ENCODE measurements at regions not wholly inside any gene's neighbourhood (a gene's known extent, or its start where the extent isn't known, plus 50 kb on each side); places are given as distances from the start of the nearest gene placed in this dataset.

GRCh38 chr21:35211782-35212181 lies 162.7 kb upstream of the RUNX1 start:
- no peak overlapping the region for H3K4me3 ChIP-seq (ENCODE audit: low read length)
- no peak for TF ChIP-seq ZNF274 (IDR thresholded peaks at IDR 0.05; ENCODE audit: low read depth, low read length)

- no peak overlapping the region for H3K4me3 ChIP-seq (ENCODE audit: low read length)
- no peak for TF ChIP-seq ZNF274 (IDR thresholded peaks at IDR 0.05; ENCODE audit: low read depth, low read length)
Measured at GRCh38 chr21:35210093-35210492, 161.0 kb upstream of the RUNX1 start.

GRCh38 chr21:35208810-35209517 lies 159.9 kb upstream of the RUNX1 start:
- H3K4me3 ChIP-seq (ENCODE audit: low read length) = no peak overlapping the region
- TF ChIP-seq ZNF274 (IDR thresholded peaks at IDR 0.05; ENCODE audit: low read depth, low read length) = no peak

- H3K4me3 ChIP-seq (ENCODE audit: low read length) = no peak overlapping the region
- TF ChIP-seq ZNF274 (IDR thresholded peaks at IDR 0.05; ENCODE audit: low read depth, low read length) = no peak
Measured at GRCh38 chr21:35208104-35208503, 159.0 kb upstream of the RUNX1 start.

GRCh38 chr21:35207322-35207721 lies 158.2 kb upstream of the RUNX1 start:
- TF ChIP-seq ZNF274 (IDR thresholded peaks at IDR 0.05; ENCODE audit: low read depth, low read length) = no peak
- no peak overlapping the region for H3K4me3 ChIP-seq (ENCODE audit: low read length)

- TF ChIP-seq ZNF274 (IDR thresholded peaks at IDR 0.05; ENCODE audit: low read depth, low read length) = no peak
- H3K4me3 ChIP-seq (ENCODE audit: low read length) = no peak overlapping the region; the same call in 1 of the 2 replicates
Measured at GRCh38 chr21:35206141-35207125, 157.3 kb upstream of the RUNX1 start.

- TF ChIP-seq ZNF274 (IDR thresholded peaks at IDR 0.05; ENCODE audit: low read depth, low read length) = no peak
- peak overlapping the region; percentile 4; the same call in 1 of the 2 replicates for H3K4me3 ChIP-seq (ENCODE audit: low read length)
Measured at GRCh38 chr21:35204850-35205541, 155.9 kb upstream of the RUNX1 start.

- TF ChIP-seq ZNF274 (IDR thresholded peaks at IDR 0.05; ENCODE audit: low read depth, low read length) = no peak
- no peak overlapping the region for H3K4me3 ChIP-seq (ENCODE audit: low read length)
Measured at GRCh38 chr21:35204125-35204524, 155.0 kb upstream of the RUNX1 start.

GRCh38 chr21:35203093-35203977 lies 154.2 kb upstream of the RUNX1 start:
- no peak for TF ChIP-seq ZNF274 (IDR thresholded peaks at IDR 0.05; ENCODE audit: low read depth, low read length)
- H3K4me3 ChIP-seq (ENCODE audit: low read length) = no peak overlapping the region

- H3K4me3 ChIP-seq (ENCODE audit: low read length) = no peak overlapping the region
- no peak for TF ChIP-seq ZNF274 (IDR thresholded peaks at IDR 0.05; ENCODE audit: low read depth, low read length)
Measured at GRCh38 chr21:35202431-35202830, 153.3 kb upstream of the RUNX1 start.

GRCh38 chr21:35201799-35202198 lies 152.7 kb upstream of the RUNX1 start:
- no peak overlapping the region for H3K4me3 ChIP-seq (ENCODE audit: low read length)
- no peak for TF ChIP-seq ZNF274 (IDR thresholded peaks at IDR 0.05; ENCODE audit: low read depth, low read length)

GRCh38 chr21:35201288-35201687 lies 152.2 kb upstream of the RUNX1 start:
- no peak for TF ChIP-seq ZNF274 (IDR thresholded peaks at IDR 0.05; ENCODE audit: low read depth, low read length)
- H3K4me3 ChIP-seq (ENCODE audit: low read length) = no peak overlapping the region

GRCh38 chr21:35199733-35200015 lies 150.6 kb upstream of the RUNX1 start:
- no peak for TF ChIP-seq ZNF274 (IDR thresholded peaks at IDR 0.05; ENCODE audit: low read depth, low read length)
- H3K4me3 ChIP-seq (ENCODE audit: low read length) = no peak overlapping the region

All from GM08714 (cell line).